SK-N-MC (cell line): ENCODE measurements at regions not wholly inside any gene's neighbourhood (a gene's known extent, or its start where the extent isn't known, plus 50 kb on each side); places are given as distances from the start of the nearest gene placed in this dataset.

Experiments
- EZH2 ChIP-seq: fragments of 200-600 bp; sonication (generic); IDR thresholded peaks from one replicate; pipeline ENCODE4 v1.6.1; 2017; ENCODE audit warnings: antibody characterized with exemption
- FOXP2 ChIP-seq: optimal IDR thresholded peaks from 2 replicates; pipeline ENCODE3; 2011; ENCODE audit warnings: mild to moderate bottlenecking, moderate library complexity; ENCODE audit not compliant: insufficient read depth; ENCODE audit errors: extremely low read length, control extremely low read depth
- POLR2AphosphoS5 ChIP-seq: IDR thresholded peaks from 2 replicates; pipeline ENCODE4 v1.6.1; 2012; ENCODE audit warnings: mild to moderate bottlenecking, low read depth, low read length, borderline replicate concordance

DNA sequence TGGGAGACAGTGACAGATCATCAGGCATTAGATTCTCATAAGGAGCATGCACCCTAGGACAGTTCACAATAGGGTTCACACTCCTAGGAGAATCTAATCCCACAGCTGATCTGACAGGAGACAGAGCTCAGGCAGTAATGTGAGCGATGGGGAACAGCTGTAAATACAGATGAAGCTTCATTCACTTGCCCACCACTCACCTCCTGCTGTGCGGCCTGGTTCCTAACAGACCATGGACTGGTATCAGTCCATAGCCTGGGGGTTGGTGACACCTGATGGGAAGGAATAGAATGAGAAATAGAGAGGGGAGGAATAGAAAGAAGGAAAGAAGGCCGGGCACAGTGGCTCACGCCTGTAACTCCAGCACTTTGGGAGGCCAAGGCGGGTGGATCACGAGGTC lies 336.8 kb upstream of the SASH1 start:
- TF ChIP-seq FOXP2: no peak
- no peak for TF ChIP-seq EZH2
- TF ChIP-seq POLR2AphosphoS5: no peak
